Tibial nerve (tissue), 4 donors: ENCODE measurements at regions not wholly inside any gene's neighbourhood (a gene's known extent, or its start where the extent isn't known, plus 50 kb on each side); places are given as distances from the start of the nearest gene placed in this dataset.

Experiments used
- EP300 ChIP-seq, 2 donors: sonication (generic); formaldehyde crosslinking; IDR thresholded peaks; one replicate each; pipeline ENCODE4 v1.6.1; 2017; ENCODE audit warnings: antibody characterized with exemption in 2 of 2, mild to moderate bottlenecking in 1 of 2
- POLR2A ChIP-seq, 2 donors: fragments of 450-650 bp; IDR thresholded peaks; one replicate each; pipeline ENCODE4 v1.6.1; 2017; ENCODE audit warnings: antibody characterized with exemption in 2 of 2, mild to moderate bottlenecking in 2 of 2, moderate library complexity in 2 of 2
- TF ChIP-seq, protein P1 (sequence below), 5 experiments: fragments of 200-600 bp in 3 of 5; fragments of 450-650 bp in 2 of 5; sonication (generic) in 3 of 5; IDR thresholded peaks; one replicate each; pipeline ENCODE4 v1.5.1; 2016 to 2019; ENCODE audit warnings: antibody characterized with exemption in 5 of 5, mild to moderate bottlenecking in 3 of 5, moderate library complexity in 2 of 5

DNA sequence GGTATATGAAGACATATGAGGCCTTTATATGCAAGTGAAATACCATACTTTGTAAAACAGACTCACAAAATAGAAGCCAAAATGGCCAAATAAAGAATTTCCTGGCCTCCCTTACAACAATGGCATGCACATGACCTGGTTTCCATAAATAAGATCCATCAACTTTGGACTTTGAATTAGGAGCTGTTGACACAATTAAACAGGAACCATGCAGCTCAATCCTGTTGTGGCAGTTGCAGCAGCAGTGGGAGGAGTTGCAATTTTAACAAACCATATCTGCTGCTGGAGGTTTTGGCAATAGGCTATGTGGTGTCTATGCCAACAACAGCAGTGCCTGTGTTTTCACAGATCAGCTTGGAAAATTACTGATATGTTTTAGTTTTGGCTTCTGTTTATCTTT is 818.6 kb downstream of the FAM181B start:
- no peak for TF ChIP-seq POLR2A (IDR thresholded peaks at IDR 0.05)
- TF ChIP-seq, protein P1, sequence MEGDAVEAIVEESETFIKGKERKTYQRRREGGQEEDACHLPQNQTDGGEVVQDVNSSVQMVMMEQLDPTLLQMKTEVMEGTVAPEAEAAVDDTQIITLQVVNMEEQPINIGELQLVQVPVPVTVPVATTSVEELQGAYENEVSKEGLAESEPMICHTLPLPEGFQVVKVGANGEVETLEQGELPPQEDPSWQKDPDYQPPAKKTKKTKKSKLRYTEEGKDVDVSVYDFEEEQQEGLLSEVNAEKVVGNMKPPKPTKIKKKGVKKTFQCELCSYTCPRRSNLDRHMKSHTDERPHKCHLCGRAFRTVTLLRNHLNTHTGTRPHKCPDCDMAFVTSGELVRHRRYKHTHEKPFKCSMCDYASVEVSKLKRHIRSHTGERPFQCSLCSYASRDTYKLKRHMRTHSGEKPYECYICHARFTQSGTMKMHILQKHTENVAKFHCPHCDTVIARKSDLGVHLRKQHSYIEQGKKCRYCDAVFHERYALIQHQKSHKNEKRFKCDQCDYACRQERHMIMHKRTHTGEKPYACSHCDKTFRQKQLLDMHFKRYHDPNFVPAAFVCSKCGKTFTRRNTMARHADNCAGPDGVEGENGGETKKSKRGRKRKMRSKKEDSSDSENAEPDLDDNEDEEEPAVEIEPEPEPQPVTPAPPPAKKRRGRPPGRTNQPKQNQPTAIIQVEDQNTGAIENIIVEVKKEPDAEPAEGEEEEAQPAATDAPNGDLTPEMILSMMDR (IDR thresholded peaks at IDR 0.05) = no peak
- TF ChIP-seq EP300 (IDR thresholded peaks at IDR 0.05) = no peak
